HL-60 (cell line): ENCODE measurements at regions not wholly inside any gene's neighbourhood (a gene's known extent, or its start where the extent isn't known, plus 50 kb on each side); places are given as distances from the start of the nearest gene placed in this dataset.

Experiments used
- POLR2AphosphoS5 ChIP-seq: IDR thresholded peaks from 2 replicates; pipeline ENCODE4 v1.6.1; 2012; ENCODE audit warnings: low read depth
- TF ChIP-seq, protein P1 (sequence below): IDR thresholded peaks from 2 replicates; pipeline ENCODE4 v1.6.1; 2012; ENCODE audit warnings: low read depth; ENCODE audit not compliant: insufficient replicate concordance
- TF ChIP-seq, protein P2 (sequence below): IDR thresholded peaks from one replicate; pipeline ENCODE4 v1.5.1; 2011; ENCODE audit warnings: low read length, control low read depth, inconsistent platforms; ENCODE audit not compliant: insufficient read depth

DNA sequence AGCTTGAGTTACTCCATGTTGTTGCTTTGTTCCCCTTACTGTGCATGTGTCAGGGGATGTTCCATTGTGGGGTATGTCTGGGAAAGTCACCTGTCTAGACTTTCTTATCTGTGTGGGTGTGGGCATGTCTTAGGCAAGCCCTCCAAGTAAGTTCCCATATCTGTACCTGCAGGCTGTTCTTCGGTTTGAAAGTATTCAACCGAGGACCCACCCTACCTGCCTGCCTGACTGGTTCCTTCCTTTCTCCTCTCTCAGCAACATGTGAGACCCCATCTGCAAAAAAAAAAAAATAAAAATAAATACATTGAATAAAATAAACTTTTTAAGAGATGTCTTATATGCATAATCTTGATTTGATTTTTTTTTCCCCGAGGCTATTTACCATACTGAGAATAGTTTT is 622.7 kb downstream of the TDRD15 start:
- TF ChIP-seq, protein P1, sequence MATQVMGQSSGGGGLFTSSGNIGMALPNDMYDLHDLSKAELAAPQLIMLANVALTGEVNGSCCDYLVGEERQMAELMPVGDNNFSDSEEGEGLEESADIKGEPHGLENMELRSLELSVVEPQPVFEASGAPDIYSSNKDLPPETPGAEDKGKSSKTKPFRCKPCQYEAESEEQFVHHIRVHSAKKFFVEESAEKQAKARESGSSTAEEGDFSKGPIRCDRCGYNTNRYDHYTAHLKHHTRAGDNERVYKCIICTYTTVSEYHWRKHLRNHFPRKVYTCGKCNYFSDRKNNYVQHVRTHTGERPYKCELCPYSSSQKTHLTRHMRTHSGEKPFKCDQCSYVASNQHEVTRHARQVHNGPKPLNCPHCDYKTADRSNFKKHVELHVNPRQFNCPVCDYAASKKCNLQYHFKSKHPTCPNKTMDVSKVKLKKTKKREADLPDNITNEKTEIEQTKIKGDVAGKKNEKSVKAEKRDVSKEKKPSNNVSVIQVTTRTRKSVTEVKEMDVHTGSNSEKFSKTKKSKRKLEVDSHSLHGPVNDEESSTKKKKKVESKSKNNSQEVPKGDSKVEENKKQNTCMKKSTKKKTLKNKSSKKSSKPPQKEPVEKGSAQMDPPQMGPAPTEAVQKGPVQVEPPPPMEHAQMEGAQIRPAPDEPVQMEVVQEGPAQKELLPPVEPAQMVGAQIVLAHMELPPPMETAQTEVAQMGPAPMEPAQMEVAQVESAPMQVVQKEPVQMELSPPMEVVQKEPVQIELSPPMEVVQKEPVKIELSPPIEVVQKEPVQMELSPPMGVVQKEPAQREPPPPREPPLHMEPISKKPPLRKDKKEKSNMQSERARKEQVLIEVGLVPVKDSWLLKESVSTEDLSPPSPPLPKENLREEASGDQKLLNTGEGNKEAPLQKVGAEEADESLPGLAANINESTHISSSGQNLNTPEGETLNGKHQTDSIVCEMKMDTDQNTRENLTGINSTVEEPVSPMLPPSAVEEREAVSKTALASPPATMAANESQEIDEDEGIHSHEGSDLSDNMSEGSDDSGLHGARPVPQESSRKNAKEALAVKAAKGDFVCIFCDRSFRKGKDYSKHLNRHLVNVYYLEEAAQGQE = no peak
- TF ChIP-seq, protein P2, sequence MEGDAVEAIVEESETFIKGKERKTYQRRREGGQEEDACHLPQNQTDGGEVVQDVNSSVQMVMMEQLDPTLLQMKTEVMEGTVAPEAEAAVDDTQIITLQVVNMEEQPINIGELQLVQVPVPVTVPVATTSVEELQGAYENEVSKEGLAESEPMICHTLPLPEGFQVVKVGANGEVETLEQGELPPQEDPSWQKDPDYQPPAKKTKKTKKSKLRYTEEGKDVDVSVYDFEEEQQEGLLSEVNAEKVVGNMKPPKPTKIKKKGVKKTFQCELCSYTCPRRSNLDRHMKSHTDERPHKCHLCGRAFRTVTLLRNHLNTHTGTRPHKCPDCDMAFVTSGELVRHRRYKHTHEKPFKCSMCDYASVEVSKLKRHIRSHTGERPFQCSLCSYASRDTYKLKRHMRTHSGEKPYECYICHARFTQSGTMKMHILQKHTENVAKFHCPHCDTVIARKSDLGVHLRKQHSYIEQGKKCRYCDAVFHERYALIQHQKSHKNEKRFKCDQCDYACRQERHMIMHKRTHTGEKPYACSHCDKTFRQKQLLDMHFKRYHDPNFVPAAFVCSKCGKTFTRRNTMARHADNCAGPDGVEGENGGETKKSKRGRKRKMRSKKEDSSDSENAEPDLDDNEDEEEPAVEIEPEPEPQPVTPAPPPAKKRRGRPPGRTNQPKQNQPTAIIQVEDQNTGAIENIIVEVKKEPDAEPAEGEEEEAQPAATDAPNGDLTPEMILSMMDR = no peak
- no peak for TF ChIP-seq POLR2AphosphoS5
